ENCODE measurements at regions not wholly inside any gene's neighbourhood (a gene's known extent, or its start where the extent isn't known, plus 50 kb on each side); places are given as distances from the start of the nearest gene placed in this dataset.

DNA sequence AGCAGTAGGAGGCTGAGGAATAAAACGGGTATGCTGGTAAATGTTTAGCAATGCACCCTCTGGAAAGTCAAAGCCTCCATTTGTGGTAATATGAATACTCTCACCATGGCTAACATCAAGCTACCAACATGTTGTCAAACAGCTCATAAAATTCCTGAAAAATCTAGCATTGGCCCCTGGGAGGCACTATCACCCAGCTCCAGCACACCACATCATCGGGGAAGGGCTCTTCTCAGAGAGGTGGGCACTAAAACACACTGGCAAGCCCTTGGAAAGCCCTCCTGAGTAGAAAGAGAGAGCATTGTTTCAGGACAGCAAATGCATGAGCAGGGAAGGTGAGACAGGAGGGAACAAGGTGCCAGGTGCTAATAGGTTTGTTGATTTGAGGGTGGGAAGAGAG lies 53.9 kb upstream of the FLT1 start (continued):
- TF ChIP-seq, protein P1, sequence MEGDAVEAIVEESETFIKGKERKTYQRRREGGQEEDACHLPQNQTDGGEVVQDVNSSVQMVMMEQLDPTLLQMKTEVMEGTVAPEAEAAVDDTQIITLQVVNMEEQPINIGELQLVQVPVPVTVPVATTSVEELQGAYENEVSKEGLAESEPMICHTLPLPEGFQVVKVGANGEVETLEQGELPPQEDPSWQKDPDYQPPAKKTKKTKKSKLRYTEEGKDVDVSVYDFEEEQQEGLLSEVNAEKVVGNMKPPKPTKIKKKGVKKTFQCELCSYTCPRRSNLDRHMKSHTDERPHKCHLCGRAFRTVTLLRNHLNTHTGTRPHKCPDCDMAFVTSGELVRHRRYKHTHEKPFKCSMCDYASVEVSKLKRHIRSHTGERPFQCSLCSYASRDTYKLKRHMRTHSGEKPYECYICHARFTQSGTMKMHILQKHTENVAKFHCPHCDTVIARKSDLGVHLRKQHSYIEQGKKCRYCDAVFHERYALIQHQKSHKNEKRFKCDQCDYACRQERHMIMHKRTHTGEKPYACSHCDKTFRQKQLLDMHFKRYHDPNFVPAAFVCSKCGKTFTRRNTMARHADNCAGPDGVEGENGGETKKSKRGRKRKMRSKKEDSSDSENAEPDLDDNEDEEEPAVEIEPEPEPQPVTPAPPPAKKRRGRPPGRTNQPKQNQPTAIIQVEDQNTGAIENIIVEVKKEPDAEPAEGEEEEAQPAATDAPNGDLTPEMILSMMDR (IDR thresholded peaks at IDR 0.05; ENCODE audit: control extremely low read depth in 1 of 3, insufficient read depth in 1 of 3, low read depth in 1 of 3, low read length in 3 of 3): peak; percentile 51 to 68 (median 63)
- TF ChIP-seq TAF1 (IDR thresholded peaks at IDR 0.05; ENCODE audit: low read depth, low read length) (0 out of 2 replicates have a peak, but pooled peaks have one; percentile 14), GABPA (IDR thresholded peaks at IDR 0.05; ENCODE audit: borderline replicate concordance, insufficient read depth, low read length) (no peak), TAF7 (optimal IDR thresholded peaks at IDR 0.05; ENCODE audit: borderline replicate concordance, low read depth, low read length) (no peak), KDM1A (IDR thresholded peaks at IDR 0.05; ENCODE audit: borderline replicate concordance, low read length) (no peak), EP300 (IDR thresholded peaks at IDR 0.05; ENCODE audit: borderline replicate concordance in 1 of 2, low read depth in 2 of 2, low read length in 2 of 2) (no peak), TCF12 (IDR thresholded peaks at IDR 0.05; ENCODE audit: low read depth, low read length) (no peak), SIX5 (IDR thresholded peaks at IDR 0.05; ENCODE audit: low read depth, low read length) (no peak), GTF2F1 (IDR thresholded peaks at IDR 0.05; ENCODE audit: borderline replicate concordance, low read depth, low read length) (no peak), CHD2 (IDR thresholded peaks at IDR 0.05; ENCODE audit: low read length) (no peak)
- TF ChIP-seq, protein P2, sequence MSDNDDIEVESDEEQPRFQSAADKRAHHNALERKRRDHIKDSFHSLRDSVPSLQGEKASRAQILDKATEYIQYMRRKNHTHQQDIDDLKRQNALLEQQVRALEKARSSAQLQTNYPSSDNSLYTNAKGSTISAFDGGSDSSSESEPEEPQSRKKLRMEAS (IDR thresholded peaks at IDR 0.05): no peak
